Hematopoietic multipotent progenitor cell treated with erythropoietin and hydrocortisone succinate and interleukin-3 and kit ligand, for 4 days (in vitro differentiated cells): ENCODE measurements at regions not wholly inside any gene's neighbourhood (a gene's known extent, or its start where the extent isn't known, plus 50 kb on each side); places are given as distances from the start of the nearest gene placed in this dataset.
"Not testable (repeated sequence)": the region's sequence is repeated elsewhere in the genome, so short reads cannot be mapped to it uniquely, and the experiment has no call there.

Source experiments
- DNase-seq: peaks from one replicate; pipeline ENCODE4 v3.0.0-alpha.2; 2015

- not testable (repeated sequence) for DNase-seq
These were observed 83.6 kb upstream of the CRYM start for GRCh38 chr16:21361612-21362227.

GRCh38 chr16:21361045-21361444 lies 83.0 kb upstream of the CRYM start:
- DNase-seq = not testable (repeated sequence)

GRCh38 chr16:21359513-21359912 lies 81.4 kb upstream of the CRYM start:
- not testable (repeated sequence) for DNase-seq

- not testable (repeated sequence) for DNase-seq
These were observed 80.2 kb upstream of the CRYM start for GRCh38 chr16:21358261-21358795.

DNA sequence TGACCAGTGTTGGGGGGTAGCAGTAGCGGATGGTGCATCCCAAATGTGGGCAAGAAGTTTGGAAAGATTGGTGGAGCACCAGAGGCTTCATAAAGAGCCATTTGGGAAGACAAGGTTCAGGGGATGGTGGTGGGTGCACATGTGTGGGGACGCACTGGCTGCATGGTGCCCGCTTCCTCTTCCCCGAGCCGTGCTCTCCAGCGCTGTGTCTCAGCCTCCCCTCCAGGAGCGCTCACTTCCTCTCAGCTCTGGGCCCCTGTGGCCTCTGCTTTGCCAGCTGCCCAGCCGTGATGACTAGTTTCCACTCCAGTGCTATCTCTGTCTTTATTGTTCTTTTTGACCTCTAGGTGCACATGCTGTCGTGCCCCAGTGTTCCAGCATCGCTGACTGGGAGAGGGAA lies 78.2 kb upstream of the CRYM start:
- DNase-seq = peak; percentile 11

- DNase-seq = not testable (repeated sequence)
These were observed 73.3 kb upstream of the CRYM start for GRCh38 chr16:21351433-21351832.

GRCh38 chr16:21350851-21351250 lies 72.8 kb upstream of the CRYM start:
- DNase-seq = not testable (repeated sequence)

- DNase-seq = not testable (repeated sequence)
These were observed 71.2 kb upstream of the CRYM start for GRCh38 chr16:21349336-21349735.

DNA sequence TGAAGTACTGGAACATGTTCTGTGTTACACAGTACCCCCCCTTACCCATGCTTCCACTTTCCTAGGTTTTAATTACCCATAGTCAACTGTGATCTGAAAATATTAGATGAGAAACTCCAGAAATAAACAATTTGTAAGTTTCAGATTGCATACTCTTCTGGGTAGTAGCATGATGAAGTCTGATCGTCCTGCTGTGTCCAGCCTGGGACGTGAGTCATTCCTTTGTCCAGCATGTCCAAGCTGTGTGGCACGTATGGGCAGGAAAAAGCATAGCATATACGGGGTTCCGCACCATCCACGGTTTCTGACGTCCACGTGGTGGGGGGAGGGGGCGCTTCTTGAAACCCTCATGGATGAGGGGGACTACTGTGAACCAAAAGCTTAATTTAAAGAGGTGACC lies 70.7 kb upstream of the CRYM start:
- not testable (repeated sequence) for DNase-seq

GRCh38 chr16:21347538-21347937 lies 69.4 kb upstream of the CRYM start:
- DNase-seq = not testable (repeated sequence)

- not testable (repeated sequence) for DNase-seq
These were observed 68.8 kb upstream of the CRYM start for GRCh38 chr16:21346756-21347491.

GRCh38 chr16:21344361-21344912 lies 66.3 kb upstream of the CRYM start:
- not testable (repeated sequence) for DNase-seq

DNA sequence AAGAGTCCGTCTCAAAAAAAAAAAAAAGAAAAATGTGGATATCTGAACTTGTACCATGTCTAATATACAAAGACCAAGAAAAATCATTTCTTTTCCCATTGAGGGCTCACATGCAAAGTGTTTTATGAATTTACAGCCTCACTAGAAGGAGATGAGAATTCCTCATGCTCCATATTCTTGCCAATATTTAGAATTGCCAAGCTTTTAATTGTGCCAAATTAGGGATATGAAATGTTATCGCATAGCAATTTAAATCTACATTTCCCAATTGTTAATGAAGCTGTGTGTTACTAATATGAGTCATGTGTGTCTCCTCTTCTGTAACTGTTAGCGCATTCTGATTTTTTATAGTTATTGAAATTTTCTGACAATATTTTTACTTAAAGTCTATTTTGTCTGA lies 63.0 kb upstream of the CRYM start:
- DNase-seq = no peak

GRCh38 chr16:21339941-21340340 lies 61.9 kb upstream of the CRYM start:
- DNase-seq = peak; percentile 77

GRCh38 chr16:21339269-21339641 lies 61.2 kb upstream of the CRYM start:
- DNase-seq = no peak

DNA sequence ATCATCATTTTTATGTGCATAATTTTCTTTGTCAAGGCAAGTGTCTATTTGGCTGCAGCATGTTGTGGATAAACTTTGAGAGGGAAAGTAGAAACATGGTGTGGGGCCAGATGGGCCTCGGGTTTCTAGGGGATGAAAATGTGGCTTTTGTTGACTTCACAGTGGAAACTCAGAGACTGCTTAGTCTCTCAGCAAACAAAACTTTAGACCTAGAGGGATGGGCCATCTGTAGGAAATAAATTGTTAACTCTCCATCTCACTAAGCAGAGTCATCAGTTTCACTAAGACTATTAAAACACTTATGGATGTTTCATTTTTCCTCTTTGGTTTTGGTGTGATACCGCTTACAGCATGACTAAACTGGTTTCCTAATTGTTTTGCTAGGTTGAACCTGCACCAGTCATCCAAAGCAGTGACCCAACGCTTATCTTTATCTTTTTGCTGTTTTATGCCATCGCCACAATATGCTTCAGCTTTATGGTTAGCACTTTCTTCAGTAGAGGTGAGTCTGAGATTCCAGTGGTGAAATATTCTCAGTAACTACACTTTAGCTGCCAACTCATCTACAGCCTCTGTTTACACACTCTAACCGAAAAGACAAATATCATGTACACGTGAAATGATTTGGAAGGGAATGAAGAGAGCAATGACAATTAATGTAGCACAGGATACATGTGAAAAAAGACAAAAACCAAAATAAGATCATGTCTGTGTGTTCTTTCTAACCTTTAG lies 60.6 kb upstream of the CRYM start:
- no peak for DNase-seq

GRCh38 chr16:21336231-21336630 lies 58.1 kb upstream of the CRYM start:
- DNase-seq = no peak

DNA sequence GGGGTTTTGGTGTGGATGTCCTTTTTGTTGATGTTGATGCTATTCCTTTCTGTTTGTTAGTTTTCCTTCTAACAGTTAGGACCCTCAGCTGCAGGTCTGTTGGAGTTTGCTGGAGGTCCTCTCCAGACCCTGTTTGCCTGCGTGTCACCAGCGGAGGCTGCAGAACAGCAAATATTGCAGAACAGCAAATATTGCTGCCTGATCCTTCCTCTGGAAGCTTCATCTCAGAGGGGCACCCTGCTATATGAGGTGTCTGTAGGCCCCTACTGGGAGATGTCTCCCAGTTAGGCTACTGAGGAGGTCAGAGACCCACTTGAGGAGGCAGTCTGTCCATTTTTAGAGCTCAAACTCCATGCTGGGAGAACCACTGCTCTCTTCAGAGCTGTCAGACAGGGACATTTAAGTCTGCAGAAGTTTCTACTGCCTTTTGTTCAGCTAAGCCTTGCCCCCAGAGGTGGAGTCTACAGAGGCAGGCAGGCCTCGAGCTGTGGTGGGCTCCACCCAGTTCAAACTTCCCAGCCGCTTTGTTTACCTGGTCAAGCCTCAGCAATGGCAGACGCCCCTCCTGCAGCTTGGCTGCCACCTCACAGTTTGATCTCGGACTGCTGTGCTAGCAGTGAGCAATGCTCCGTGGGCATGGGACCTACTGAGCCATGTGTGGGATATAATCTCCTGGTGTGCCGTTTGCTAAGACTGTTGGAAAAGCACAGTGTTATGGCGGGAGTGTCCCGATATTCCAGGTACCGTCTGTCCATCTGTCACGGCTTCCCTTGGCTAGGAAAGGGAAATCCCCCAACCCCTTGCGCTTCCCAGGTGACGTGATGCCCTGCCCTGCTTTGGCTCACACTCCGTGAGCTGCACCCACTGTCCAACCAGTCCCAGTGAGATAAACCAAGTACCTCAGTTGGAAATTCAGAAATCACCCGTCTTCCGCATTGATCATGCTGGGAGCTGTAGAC lies 56.4 kb upstream of the CRYM start:
- not testable (repeated sequence) for DNase-seq

GRCh38 chr16:21333683-21334082 lies 55.6 kb upstream of the CRYM start:
- DNase-seq = not testable (repeated sequence)
